ENCODE measurements at regions not wholly inside any gene's neighbourhood (a gene's known extent, or its start where the extent isn't known, plus 50 kb on each side); places are given as distances from the start of the nearest gene placed in this dataset.

DNA sequence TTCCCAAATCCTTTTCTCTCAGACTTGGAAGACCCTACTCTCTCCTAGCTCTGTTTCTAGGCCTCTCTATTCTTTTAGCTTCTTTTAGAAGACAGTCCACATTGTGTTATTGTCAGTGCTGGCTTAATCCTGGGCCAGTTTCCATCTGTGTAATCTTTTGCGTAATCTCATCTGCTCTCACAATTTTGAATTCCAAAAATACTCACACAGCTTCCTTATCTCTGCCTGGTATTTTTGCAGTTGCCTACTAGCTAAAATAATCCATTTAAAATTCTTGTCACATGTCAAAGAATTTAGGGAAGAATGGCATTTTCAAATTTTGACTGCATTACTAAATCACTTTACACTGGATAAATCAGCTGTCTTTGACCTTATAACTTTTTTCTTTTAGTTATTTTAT is 200.6 kb upstream of the MEX3C start:
- no peak for DNase-seq (ENCODE audit: low read depth in 2 of 2, low spot score in 1 of 2)

DNA sequence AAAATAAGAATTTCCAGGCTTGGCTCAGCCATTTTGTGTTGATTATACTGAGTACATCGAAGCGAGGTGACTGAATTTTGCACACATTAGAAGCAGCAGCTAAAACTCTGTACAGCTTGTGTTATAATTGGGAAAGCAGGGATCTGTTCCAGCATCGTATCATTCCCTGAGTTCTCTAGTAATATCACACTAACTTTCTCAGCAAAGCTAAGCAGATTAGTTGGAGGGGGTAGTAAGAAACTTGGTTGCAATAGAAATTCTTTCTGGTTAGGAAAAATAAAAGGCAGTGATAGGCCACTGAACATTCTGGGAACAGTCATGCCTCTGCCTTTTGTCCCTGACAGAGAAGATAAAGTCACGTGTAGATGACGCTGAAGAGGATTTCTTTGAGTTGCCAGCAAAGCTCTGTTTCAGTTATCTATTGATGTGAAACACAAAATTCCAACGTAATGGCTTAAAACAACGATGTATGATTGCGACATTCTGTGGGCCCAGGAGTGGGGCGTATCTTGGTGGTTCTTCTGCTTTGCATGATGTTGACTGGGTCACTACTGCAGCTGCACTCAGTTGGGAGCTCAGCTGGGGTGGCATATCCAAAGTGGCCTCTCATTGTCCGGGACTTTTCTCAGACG is 202.1 kb upstream of the MEX3C start:
- no peak for DNase-seq (ENCODE audit: low read depth in 2 of 2, low spot score in 1 of 2)

DNA sequence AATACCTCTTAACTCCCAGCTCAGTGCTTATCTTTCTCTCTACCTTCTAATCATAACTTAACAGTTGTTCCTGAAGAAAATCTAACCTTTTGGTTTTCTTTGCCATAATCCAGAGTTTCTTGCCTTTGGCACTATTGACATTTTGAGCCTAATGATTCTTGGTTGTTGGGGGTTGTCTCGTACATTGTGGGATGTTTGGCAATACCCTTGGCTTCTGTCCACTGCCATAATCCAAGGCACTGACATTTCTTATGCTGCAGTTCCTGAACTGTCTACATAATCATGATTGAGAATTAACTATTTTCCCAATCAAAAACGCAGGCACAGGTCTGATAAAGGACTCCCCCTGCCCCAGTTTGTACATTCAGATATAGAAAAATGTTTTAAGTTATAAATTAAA is 203.2 kb upstream of the MEX3C start:
- no peak for DNase-seq (ENCODE audit: low read depth in 2 of 2, low spot score in 1 of 2)

DNA sequence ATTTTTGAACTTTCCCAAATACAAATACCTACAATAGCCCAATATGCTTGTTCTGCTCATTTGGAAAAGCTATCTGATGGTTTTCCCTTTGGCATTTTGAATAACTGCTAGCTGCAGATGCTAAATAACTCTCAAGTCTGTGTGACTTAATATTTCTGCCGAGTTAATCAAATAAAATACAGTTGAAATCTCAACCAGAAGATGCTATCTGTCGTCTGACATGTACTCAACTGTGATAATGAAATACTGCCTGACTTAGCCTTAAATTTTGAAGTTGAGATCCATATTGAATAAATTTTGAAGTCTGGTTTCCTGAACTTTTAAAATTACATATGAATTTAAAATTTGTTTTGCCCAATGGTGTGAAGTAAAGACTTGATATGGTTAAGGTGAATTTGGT is 204.4 kb upstream of the MEX3C start:
- no peak for DNase-seq (ENCODE audit: low read depth in 2 of 2, low spot score in 1 of 2)

DNA sequence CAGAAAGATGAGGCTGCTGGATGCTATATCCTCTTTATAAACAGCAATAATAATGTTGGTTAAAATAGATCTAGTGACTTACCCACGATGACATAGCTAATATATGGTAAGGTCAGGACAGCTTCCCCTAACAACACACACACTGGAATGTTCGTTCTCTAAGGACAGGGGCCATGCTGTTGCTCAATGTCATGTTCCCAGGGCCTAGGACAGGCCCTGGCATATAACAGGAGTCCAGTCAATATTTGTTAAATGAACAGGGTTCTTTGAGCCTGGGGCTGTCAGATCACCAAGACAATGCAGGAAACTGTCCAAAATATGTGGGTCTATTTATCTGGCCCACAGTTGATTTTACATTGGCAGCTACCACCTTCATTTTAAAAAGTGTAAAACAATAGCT is 207.1 kb upstream of the MEX3C start:
- no peak for DNase-seq (ENCODE audit: low read depth in 2 of 2, low spot score in 1 of 2)

DNA sequence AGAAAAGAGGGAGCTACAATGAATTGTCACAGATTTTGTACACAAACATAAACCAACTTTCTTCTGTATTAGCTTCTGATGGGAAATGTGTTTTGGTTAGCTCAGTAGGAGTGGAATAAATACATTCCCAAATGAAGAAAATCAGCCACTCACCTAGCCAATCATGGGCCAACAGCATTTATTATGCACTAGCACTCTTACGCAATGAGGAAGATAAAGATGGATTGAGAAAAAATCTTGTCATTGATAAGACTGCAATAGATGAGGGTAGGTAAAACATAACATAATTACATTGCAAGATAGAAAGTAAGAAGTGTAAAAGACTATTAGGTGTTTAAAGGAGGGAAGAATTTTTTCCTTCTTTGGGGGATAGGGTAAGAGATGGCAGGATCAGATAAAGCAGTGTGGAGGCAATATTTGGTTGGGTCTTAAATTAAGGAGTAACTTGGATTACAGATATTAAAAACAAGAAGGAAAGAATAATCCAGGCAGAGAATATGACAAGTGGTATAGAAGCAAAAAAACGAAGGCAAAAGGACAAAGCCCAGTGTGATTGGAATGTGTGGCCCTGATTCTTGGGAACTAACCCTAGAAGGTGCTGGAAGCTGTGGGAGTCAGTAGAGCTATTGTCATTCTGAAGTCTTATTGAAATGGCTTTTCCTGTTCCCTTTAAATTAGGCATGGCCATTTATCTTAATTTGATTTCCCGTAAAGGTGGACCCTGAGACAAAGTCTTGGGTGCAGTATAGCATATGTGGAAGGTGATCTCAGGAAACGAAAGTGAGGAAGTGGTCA is 208.4 kb upstream of the MEX3C start:
- no peak for DNase-seq (ENCODE audit: low read depth in 2 of 2, low spot score in 1 of 2)

DNA sequence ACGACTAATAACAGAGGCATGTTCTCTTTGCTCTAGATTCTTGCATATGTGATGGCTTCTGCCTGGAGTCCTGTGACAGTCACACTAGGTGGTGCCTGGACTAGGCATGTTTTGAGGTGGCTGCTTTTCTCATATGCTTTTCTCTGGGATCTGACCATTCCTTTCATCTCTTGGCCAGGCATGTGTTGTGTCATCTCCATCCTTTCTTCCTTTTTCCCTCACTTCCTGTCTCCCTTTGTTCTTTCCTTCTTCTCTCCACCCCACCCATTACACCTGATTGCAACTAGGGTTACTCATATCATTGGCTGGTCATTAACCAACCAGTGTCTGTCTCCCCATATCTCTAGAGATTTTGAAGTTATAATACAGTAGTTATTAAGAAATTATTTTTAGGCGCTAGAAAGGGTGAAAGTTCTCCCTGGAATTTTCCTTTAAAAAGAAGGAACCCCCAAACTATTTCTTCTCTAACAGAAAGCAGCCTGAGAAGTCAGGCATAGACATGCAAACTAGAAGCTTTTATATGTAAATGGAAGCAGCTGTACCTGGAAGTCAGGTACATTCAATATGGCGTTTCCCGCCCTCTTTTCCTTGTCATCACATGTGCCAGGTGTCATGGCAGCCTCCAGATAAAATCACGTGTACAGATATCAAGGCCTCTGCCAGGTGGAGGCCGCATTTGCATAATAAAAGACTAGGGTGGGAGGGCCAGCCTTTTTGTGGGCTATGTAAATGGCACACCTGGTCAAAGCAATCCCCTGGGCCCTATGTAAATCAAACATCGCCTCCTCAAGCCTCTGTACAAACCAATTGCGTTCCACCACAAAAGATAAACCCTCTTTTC is 220.4 kb upstream of the MEX3C start:
- no peak for DNase-seq (ENCODE audit: low read depth in 2 of 2, low spot score in 1 of 2)

DNA sequence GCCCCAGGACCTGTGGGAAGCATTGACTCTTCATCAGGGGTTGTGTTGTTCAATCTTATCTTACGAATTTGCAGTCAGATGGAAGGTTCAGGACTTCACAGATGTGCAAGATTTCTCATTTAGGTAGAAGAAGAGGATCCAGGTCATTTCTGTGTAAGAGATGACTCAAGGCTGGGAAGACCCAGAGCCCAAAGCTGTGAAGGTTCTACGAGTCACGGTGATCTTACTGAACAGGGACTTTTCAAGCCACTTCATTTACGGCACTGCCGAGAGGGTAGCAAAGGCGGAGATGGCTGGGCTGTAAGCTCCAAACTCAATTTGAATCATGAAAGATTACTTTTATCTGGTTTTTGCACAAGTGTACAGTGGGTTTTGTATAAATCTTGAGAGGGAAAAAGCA is 228.0 kb upstream of the MEX3C start:
- no peak for DNase-seq (ENCODE audit: low read depth in 2 of 2, low spot score in 1 of 2)

DNA sequence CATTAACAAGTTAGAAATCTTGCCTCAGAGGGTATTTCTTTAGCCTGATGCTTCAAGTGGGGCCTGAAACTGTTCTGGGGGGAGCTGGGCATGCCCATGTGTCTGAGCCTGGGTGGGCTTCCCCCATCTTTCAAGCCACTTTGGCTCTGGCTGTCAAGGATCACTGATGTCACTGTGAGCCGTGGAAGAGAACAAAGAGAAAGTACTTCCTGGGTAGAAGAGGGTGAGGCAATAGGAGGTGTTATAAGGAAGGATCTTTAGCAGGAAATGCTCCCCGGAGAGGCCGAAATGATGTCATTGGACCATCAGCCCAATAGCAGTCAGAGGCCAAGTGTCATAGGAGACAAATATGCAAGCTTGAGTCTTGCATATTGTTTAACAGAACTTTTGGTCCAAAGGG is 228.4 kb upstream of the MEX3C start:
- no peak for DNase-seq (ENCODE audit: low read depth in 2 of 2, low spot score in 1 of 2)

DNA sequence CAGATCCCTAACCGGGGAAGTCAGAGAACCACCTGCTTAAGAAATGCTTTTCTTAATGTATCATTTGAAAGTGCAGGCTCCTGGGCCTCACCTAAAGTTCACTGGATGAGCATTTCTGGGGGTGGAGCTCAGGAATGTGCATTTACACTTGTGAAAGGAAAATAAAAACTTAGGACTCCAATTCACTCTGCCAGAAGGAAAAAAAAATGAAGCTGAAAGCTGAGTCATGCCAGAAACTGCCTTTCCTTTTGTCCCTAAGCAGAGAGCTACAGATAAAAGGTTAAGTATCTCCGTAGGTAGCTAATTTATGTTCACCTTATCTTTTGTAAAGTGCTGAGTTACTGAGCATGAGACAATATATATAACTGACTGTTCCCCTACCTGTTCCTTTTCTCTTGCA is 229.5 kb upstream of the MEX3C start:
- DNase-seq (ENCODE audit: low read depth in 2 of 2, low spot score in 1 of 2), result no peak

DNA sequence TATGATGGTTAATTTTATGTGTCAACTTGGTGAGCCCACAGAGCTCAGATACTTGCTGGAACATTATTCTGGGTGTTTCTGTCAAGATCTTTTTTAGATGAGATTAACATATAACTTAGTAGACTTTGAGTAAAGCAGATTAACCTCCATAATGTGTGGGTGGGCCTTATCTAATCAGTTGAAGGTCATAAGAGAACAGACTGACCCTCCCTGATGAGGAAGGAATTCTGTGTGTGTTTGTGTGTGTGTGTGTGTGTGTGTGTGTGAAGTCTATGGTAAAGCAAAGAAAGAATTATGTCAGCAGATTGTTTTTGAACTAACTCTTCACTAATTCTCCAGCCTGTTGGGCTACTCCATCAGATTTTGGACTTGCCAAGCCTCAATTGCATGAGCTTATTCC is 232.2 kb upstream of the MEX3C start:
- DNase-seq (ENCODE audit: low read depth in 2 of 2, low spot score in 1 of 2), result no peak

DNA sequence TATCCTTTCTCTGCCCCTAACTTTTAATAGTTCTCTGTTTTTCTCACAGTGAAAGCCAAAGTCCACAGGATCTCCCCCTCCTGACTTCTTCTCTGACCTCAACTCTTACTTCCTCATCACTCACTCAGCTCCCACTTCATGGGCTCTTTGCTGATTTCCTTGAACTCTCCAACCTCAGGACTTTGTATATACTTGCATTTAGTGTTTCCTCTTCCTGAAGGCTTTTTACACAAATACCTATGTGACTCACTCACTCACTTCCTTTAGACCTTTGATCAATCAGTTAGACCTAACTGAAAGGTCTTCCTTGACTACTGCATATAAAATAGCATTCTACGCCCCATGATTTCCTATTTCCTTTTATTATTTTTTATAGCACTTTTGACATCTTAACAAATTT is 233.1 kb upstream of the MEX3C start:
- no peak for DNase-seq (ENCODE audit: low read depth in 2 of 2, low spot score in 1 of 2)

DNA sequence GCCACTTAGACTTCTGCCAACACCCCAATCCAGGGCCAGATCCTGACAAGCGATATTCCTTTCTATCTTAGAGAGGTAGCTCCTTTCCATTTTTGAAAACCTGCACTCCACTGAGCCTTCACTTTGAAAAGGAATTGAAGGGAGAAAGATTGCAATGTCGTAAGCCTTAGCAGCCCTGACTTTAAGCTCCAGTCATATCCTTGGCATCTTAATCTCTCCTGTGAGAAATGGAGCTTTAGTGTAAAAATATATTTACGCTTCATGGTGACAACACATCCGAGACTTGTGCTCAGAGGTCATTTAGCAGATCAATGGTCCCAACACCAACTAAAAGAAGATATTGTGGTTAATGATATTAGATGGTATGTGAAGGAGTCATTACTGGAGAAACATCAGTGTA is 235.8 kb upstream of the MEX3C start:
- no peak for DNase-seq (ENCODE audit: low read depth in 2 of 2, low spot score in 1 of 2)

DNA sequence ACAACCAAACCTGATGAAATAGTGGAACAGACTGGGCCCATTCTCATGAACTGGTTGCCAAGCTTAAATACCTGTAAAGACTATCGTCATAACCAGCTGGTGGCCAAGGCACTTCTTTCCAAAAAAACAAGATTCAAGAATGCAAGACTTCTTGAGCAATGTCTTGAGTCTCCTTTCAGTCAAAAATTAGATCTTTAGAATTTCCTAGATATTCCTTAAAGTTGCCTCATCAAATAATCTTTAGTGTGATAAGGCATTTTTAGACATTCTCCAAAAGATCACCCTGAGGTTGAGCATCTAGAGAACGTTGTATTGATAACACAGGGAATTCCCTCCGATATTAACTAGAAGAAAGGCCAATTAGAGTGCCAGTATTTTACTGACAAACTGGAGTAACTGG is 236.4 kb upstream of the MEX3C start:
- no peak for DNase-seq (ENCODE audit: low read depth in 2 of 2, low spot score in 1 of 2)

DNA sequence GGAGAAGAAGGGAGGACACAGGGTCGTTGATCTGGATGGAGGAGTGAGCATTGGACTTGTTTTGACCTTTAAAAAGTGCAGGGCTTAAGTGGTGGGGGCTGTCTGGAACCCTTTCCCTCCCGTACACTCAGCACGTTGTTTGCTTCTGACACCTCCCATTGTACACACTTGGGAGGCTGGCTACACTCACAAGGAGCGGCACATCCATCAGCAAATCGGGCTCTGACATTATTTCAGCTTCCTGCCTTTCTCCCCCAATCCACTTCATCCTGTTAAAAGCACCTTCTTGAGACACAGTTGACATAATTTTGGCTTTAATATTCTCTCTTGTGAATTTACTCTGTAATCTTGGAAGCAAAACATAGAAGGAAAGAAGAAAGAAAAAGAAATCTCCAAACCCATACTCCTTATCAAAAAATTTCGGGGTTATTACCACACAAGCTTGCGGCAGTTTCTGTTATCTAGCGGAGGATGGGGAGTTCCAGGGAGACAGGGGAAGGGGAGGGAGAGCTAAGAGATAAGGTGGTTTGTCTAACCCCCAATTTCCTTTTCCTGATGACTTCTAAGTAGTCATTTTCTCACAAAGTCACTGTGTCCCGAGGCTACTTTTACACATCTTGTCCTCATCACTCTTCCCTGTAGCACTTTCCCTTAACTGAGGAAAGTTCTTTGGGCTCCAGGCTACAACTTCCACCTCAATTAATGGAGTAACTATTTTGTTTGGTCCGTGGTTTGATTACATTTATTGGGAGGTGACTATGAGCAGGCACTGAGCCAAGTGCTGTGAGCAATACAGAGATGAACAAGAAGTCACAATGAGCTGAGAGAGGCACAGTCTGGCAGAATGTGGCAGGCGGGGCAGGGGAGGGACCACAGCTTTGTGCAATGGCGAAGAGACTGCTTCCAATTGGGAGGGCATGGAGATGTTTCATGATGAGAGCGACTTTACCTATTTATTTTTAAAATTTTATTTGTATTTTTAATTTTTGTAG is 240.1 kb upstream of the MEX3C start:
- no peak for DNase-seq (ENCODE audit: low read depth in 2 of 2, low spot score in 1 of 2)

DNA sequence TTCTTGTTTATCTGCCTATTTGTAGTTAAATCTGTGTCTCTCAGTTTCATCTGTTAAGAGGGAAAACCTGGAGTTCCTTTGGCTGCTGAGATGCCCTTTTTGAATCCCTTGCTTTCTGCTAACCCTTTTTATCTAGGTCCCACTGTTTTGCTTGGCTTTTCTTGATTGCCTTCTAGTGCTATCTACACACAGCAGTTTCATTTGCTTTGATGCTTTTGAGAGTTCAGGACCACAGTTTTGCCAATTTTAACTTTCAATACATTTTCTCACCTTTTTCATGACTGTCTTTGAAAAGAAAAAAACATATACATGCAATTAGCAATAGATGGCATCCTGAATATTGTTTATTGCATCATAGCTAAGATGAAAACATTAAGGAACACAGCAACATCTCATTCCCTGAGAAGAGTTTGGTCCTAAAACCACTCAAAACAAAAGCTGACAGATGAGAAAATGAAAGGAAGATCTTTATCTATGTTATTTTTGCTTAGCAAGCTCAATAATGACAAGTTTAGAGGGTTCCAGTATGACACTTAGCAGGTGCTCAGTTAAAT is 241.4 kb upstream of the MEX3C start:
- DNase-seq (ENCODE audit: low read depth in 2 of 2, low spot score in 1 of 2), result no peak

DNA sequence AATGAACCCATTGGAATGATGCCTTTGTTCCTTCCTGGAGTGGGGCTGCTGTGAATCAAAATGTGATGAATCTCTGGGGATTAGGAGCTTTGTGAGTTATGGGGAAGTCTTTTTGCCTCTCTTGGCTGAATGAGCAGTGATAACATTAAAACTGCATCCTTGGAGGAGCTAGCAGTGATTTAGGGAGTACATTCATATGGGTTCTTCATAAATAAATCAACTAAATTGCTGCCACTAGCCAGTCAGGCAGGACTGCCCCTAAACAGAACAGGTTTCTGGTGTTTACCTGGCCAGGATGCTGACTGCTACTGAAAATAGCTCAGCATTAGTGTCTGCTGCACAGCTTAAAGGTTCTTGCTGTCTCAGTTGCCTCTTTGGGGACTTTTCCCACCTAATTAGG is 244.5 kb upstream of the MEX3C start:
- no peak for DNase-seq (ENCODE audit: low read depth in 2 of 2, low spot score in 1 of 2)

DNA sequence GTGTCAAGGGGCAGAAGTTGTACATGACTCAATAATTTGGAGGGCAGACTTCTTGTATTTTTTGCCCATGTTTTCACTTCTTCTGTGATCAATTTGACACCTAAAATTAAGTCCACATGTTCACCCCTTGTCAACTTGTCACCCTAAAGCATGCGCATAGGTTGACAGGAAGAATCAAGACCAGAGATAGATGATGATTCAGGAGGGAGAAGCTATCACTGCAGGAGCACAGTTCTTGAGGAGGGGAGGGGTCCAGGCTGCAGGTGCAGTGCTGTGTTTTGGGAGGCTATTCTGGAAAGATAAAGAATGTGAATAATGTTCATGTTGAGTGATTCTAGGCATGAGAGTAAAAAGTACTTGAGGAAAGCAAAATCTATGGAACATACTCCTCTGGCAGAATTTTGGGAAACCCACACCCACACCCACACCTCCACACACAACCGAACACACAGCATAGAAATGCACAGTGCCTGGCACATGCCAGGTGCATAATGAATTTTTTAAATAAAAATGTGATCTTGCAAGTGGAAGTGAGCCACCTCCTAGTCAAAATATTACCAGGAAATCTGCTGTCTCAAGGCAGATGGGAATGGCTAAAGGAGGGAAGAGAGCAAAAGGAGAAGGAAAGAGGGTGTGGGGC is 249.2 kb upstream of the MEX3C start:
- DNase-seq (ENCODE audit: low read depth in 2 of 2, low spot score in 1 of 2), result no peak

DNA sequence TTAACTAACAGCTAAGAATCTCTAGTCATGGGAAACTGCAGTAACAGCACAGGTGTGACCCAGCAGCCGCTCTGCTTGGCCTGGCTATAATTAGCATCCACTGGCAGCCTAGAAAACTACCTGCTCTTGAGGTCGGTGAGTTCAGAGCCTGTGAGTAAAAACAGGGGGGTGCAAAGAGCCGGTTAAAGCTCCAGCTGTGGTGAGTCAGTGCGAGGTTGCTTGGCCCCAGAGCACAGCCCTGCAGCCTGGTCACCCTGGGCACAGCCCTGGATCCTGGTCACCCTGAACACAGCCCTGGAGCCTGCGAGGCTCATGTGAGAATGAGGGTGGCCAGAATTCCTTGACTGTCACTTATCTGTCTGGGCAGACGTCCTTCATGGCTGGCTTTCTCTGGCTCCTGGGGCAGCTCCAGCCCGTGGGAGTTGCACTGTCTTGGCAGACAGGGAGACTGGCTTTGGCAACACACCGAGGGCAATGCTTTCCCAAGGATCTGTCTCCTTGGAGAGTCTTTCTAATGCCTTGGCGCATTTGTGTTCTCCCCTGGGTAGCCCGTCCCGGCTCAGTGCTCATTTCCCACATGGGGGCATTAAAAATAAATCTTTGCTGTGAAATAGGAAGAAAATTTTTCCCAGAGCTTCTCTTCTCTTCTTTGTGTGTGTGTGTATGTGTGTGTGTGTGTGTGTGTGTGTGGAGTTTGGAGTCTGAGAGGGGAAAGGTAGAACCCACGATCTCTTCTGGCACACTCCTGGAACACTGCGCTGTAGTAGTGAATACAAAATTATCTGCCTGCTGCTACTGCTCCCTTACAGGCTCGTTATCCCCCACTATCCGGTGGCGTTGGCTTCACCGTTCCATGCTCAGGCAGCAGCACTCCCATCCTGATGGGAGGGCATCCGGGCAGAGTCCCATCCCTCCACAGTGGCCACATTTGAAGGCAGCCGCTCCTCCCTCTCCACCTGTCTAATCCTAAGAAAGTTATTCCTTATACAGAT is 250.2 kb upstream of the MEX3C start:
- no peak for DNase-seq (ENCODE audit: low read depth in 2 of 2, low spot score in 1 of 2)

Data from stimulated activated CD8-positive, alpha-beta memory T cell treated with anti-CD3 and anti-CD28 coated beads, Interleukin-4, amount 100 ng/mL, for 1 hour (primary cell).